ENCODE measurements at regions not wholly inside any gene's neighbourhood (a gene's known extent, or its start where the extent isn't known, plus 50 kb on each side); places are given as distances from the start of the nearest gene placed in this dataset.

DNA sequence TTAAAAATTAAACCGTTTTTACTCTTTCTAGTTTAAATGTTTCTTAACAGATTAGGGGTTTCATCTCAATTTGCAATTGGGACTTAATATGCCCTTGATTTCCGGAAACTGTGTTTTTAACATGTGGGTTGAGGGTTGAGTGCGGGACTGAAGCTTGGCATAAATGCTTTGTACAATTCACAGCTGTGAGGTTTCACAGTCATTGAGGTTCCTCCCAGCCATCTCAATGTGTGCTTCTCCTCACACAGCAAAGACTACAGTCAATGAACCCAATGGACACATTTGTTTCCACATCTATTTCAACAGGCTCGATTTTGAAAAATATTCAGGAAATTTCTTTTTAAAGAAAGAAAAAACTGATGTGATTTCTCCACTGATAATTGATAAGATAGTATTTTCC lies 328.6 kb downstream of the TBC1D4 start:
- TF ChIP-seq, protein P1, sequence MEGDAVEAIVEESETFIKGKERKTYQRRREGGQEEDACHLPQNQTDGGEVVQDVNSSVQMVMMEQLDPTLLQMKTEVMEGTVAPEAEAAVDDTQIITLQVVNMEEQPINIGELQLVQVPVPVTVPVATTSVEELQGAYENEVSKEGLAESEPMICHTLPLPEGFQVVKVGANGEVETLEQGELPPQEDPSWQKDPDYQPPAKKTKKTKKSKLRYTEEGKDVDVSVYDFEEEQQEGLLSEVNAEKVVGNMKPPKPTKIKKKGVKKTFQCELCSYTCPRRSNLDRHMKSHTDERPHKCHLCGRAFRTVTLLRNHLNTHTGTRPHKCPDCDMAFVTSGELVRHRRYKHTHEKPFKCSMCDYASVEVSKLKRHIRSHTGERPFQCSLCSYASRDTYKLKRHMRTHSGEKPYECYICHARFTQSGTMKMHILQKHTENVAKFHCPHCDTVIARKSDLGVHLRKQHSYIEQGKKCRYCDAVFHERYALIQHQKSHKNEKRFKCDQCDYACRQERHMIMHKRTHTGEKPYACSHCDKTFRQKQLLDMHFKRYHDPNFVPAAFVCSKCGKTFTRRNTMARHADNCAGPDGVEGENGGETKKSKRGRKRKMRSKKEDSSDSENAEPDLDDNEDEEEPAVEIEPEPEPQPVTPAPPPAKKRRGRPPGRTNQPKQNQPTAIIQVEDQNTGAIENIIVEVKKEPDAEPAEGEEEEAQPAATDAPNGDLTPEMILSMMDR (IDR thresholded peaks at IDR 0.05), result no peak
- H3K9me3 ChIP-seq, result no peaks in the 10 kb centered on the region
- intact Hi-C loops (cut with DNase I), result no loop called here
- no peak for ATAC-seq
- no peaks in the 10 kb centered on the region for H3K27me3 ChIP-seq (ENCODE audit: low read depth)
- H3K4me1 ChIP-seq, result no peaks in the 10 kb centered on the region
- H3K36me3 ChIP-seq, result no peaks in the 10 kb centered on the region
- H3K27ac ChIP-seq, result no peak overlapping the region
- no peak overlapping the region for H3K4me3 ChIP-seq
- DNase-seq, result no peak

DNA sequence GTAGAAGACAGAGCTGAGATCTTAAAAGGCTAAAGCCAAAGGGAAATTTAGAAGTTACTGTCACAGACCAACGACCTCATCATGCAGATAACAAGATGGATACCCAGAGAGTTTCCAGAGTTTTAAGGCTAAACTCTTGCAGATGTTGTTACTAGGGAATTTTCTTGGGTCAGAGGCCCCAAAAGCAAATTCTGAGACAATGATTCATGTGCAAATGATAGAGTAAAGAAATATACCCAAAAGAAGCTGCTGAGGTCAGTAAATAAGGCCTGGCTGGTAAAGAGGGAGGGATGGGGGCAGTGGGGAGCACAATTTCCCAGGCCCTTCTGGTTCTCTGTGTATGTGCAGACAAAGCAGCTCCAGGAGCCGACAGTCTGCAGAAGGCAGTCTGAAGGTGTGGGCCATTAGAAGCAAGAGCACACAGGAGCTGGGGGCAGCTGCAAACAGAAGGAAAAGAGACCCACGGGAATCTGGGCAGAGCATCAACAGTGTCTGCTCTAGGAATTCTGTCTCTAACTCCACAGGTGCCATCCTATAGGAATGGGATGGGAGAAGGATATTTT lies 330.8 kb downstream of the TBC1D4 start:
- Histone ChIP-seq H3K27ac (no peak overlapping the region), H3K9me3 (no peaks in the 10 kb centered on the region), H3K4me1 (no peaks in the 10 kb centered on the region), H3K36me3 (no peaks in the 10 kb centered on the region), H3K4me3 (no peak overlapping the region), H3K27me3 (ENCODE audit: low read depth) (no peaks in the 10 kb centered on the region)
- DNase-seq (no peak), ATAC-seq (no peak)
- intact Hi-C loops (cut with DNase I), result no loop called here
- TF ChIP-seq, protein P1 (IDR thresholded peaks at IDR 0.05), result no peak

DNA sequence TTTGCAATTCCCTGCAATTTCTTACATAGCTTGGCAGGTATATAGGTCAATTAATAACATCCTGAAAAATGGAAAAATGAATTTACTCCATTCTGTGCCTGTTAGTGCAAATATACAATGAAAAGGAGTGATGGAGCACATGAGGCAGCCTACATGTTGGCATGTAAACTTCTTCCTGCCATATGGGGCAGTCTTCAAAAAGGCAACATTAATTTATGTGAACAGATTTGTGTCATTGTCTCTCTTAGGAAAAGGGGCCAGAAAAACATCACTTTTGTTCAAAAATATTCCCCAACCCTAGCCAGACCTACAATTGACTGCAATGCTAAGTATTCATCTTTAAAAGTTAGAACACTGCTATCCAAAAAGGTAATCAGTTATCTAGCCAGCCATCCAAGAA lies 332.2 kb downstream of the TBC1D4 start:
- Histone ChIP-seq H3K36me3 (no peaks in the 10 kb centered on the region), H3K27ac (no peak overlapping the region), H3K4me1 (no peaks in the 10 kb centered on the region), H3K27me3 (ENCODE audit: low read depth) (no peaks in the 10 kb centered on the region), H3K9me3 (no peaks in the 10 kb centered on the region), H3K4me3 (no peak overlapping the region)
- TF ChIP-seq, protein P1 (IDR thresholded peaks at IDR 0.05), result no peak
- DNase-seq (no peak), ATAC-seq (no peak)
- intact Hi-C loops (cut with DNase I), result no loop called here

DNA sequence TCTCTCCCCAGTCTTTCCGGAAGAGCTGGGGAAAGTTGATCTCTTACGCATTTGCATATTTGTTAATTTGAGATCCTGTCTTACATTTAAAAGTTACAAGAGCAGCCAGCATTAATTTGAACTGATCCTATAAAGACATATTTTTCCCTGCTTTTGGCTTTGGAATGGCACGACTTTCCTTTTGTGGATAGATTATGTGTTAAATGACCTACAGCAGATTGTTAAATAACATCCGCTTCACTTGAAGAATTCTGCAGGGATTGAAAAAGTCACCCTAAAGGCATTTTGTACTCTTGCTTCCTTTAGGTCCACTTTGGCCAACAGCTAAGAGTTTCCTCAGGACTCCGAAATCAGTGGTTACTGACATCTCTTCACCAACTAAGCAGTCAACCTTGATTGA lies 334.0 kb downstream of the TBC1D4 start:
- DNase-seq, result no peak
- no peaks in the 10 kb centered on the region for H3K9me3 ChIP-seq
- no peak overlapping the region for H3K4me3 ChIP-seq
- no peaks in the 10 kb centered on the region for H3K27me3 ChIP-seq (ENCODE audit: low read depth)
- H3K36me3 ChIP-seq, result no peaks in the 10 kb centered on the region
- no peaks in the 10 kb centered on the region for H3K4me1 ChIP-seq
- H3K27ac ChIP-seq, result no peak overlapping the region
- intact Hi-C loops (cut with DNase I), result no loop called here
- TF ChIP-seq, protein P1 (IDR thresholded peaks at IDR 0.05), result no peak
- ATAC-seq, result no peak

DNA sequence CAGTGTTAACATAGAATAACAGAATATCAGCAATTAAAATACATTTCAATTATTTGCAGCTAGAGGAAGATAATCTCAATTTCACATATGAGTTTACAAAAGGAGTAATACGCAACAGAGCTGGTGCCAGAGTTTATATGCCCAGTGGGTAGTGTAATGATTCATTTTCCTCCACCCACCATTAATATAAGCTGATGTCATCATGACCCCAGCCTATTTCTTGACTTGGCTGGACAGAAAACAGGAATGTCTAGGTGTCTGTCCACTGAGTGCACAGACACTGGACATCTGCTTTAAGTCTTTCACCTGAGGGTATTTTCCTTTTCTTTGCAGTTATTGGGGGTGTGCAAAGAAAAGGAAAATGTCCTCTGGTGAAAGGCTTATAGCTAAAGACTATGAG lies 335.5 kb downstream of the TBC1D4 start:
- Histone ChIP-seq H3K4me3 (no peak overlapping the region), H3K27me3 (ENCODE audit: low read depth) (no peaks in the 10 kb centered on the region), H3K27ac (no peak overlapping the region), H3K36me3 (no peaks in the 10 kb centered on the region), H3K4me1 (no peaks in the 10 kb centered on the region), H3K9me3 (no peaks in the 10 kb centered on the region)
- TF ChIP-seq, protein P1 (IDR thresholded peaks at IDR 0.05), result no peak
- intact Hi-C loops (cut with DNase I), result no loop called here
- no peak for ATAC-seq
- DNase-seq, result no peak

DNA sequence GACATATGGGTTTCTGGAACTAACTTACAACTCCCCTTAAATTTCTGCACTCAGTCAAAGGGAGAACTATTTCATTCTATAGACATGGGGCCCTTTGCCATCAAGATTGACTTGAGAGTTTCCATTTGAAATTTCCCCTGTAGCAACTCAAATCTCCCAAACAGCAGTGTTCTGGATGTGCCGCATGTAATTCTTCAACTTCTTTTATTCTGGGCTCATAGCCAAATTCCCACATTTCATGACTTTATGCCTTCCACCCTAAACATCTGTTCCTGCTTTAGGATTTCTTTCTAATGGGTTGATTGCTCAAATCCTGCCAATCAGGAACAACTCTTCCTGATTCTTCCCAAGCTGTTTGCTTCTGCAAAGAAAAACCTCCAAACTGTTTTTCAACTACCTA lies 336.0 kb downstream of the TBC1D4 start:
- Histone ChIP-seq H3K27me3 (ENCODE audit: low read depth) (no peaks in the 10 kb centered on the region), H3K4me3 (no peak overlapping the region), H3K4me1 (no peaks in the 10 kb centered on the region), H3K36me3 (no peaks in the 10 kb centered on the region), H3K27ac (no peak overlapping the region), H3K9me3 (no peaks in the 10 kb centered on the region)
- intact Hi-C loops (cut with DNase I), result no loop called here
- ATAC-seq (no peak), DNase-seq (no peak)
- TF ChIP-seq, protein P1 (IDR thresholded peaks at IDR 0.05), result no peak

All from lower lobe of right lung (tissue), 2 donors.